Adrenal gland (tissue), 5 donors: ENCODE measurements at regions not wholly inside any gene's neighbourhood (a gene's known extent, or its start where the extent isn't known, plus 50 kb on each side); places are given as distances from the start of the nearest gene placed in this dataset.

Experiments
- POLR2A ChIP-seq, 2 donors: fragments of 450-650 bp; IDR thresholded peaks; one replicate each; pipeline ENCODE4 v1.6.1; 2017; ENCODE audit warnings: antibody characterized with exemption in 2 of 2, mild to moderate bottlenecking in 2 of 2, moderate library complexity in 1 of 2
- TF ChIP-seq, protein P1 (sequence below), 6 experiments: fragments of 450-650 bp in 4 of 6; fragments of 200-600 bp in 2 of 6; sonication (generic) in 1 of 6; IDR thresholded peaks; 1 replicate in 5 of 6; 2 replicates in 1 of 6; pipeline versions ENCODE4 v1.5.1 to v1.8.0; 2016 to 2021; ENCODE audit warnings: antibody characterized with exemption in 6 of 6, mild to moderate bottlenecking in 2 of 6, moderate library complexity in 1 of 6
- donor health status: DM: no; HTN: no; CAD: no.

DNA sequence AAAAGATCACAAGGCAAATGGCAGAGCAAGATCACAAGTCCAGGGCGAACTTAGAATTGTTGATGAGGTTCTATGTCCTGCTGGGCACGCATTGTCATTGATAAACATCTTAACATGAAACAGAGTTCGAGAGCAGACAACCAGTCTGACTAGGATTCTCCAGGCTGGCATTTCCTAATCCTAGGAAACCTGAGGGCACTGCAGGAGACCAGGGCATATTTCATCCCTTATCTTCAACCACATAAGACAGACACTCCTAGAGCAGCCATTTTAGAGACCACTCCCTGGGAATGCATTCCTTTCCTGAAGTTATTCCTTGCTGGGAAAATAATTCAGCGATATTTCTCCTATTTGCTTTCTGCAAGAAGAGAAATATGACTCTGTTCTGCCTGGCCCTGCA lies 1199.9 kb downstream of the SI start:
- TF ChIP-seq POLR2A (IDR thresholded peaks at IDR 0.05) = no peak
- TF ChIP-seq, protein P1, sequence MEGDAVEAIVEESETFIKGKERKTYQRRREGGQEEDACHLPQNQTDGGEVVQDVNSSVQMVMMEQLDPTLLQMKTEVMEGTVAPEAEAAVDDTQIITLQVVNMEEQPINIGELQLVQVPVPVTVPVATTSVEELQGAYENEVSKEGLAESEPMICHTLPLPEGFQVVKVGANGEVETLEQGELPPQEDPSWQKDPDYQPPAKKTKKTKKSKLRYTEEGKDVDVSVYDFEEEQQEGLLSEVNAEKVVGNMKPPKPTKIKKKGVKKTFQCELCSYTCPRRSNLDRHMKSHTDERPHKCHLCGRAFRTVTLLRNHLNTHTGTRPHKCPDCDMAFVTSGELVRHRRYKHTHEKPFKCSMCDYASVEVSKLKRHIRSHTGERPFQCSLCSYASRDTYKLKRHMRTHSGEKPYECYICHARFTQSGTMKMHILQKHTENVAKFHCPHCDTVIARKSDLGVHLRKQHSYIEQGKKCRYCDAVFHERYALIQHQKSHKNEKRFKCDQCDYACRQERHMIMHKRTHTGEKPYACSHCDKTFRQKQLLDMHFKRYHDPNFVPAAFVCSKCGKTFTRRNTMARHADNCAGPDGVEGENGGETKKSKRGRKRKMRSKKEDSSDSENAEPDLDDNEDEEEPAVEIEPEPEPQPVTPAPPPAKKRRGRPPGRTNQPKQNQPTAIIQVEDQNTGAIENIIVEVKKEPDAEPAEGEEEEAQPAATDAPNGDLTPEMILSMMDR (IDR thresholded peaks at IDR 0.05) = no peak
